Large intestine (tissue), 3 donors: ENCODE measurements at regions not wholly inside any gene's neighbourhood (a gene's known extent, or its start where the extent isn't known, plus 50 kb on each side); places are given as distances from the start of the nearest gene placed in this dataset.

Experiments
- DNase-seq, 2 donors: peaks; one replicate each; pipeline versions ENCODE4 v3.0.0 to v3.0.0-alpha.2; 2013
- H3K27ac ChIP-seq: one replicate; pipeline ENCODE4 v1.5.1; 2013; ENCODE audit warnings: low read length
- H3K27me3 ChIP-seq: 2 replicates; pipeline ENCODE4 v1.6.1; 2013; ENCODE audit warnings: low read length; ENCODE audit not compliant: control insufficient read depth, insufficient read depth
- H3K36me3 ChIP-seq: 2 replicates; pipeline ENCODE4 v1.6.1; 2013; ENCODE audit warnings: low read length; ENCODE audit not compliant: control insufficient read depth, insufficient read depth
- H3K4me1 ChIP-seq: one replicate; pipeline ENCODE4 v1.6.1; 2013; ENCODE audit warnings: low read length; ENCODE audit not compliant: control insufficient read depth, insufficient read depth
- H3K4me3 ChIP-seq: one replicate; pipeline ENCODE4 v1.5.1; 2013; ENCODE audit warnings: low read length
- H3K9me3 ChIP-seq: one replicate; pipeline ENCODE4 v1.6.1; 2013; ENCODE audit warnings: mild to moderate bottlenecking, low read depth, low read length, moderate library complexity; ENCODE audit not compliant: control insufficient read depth
- WGBS: methylation state at CpG from one replicate; pipeline ENCODE4 v1.1.5; 2013; ENCODE audit warnings: low lambda C conversion rate; ENCODE audit not compliant: insufficient coverage; 5-methylcytosine and 5-hydroxymethylcytosine counted together

- WGBS, result 89% methylated on average over 2 of the region's 6 CpGs
- H3K4me1 ChIP-seq, result no peaks in the 10 kb centered on the region
- no peak overlapping the region for H3K27ac ChIP-seq
- no peaks in the 10 kb centered on the region for H3K9me3 ChIP-seq
- H3K27me3 ChIP-seq, result peaks cover 2% of the 10 kb centered on the region
- DNase-seq, result no peak
- no peak overlapping the region for H3K4me3 ChIP-seq
- no peaks in the 10 kb centered on the region for H3K36me3 ChIP-seq
These were observed 58.4 kb upstream of the ARL8B start for GRCh38 chr3:5063724-5064123.

DNA sequence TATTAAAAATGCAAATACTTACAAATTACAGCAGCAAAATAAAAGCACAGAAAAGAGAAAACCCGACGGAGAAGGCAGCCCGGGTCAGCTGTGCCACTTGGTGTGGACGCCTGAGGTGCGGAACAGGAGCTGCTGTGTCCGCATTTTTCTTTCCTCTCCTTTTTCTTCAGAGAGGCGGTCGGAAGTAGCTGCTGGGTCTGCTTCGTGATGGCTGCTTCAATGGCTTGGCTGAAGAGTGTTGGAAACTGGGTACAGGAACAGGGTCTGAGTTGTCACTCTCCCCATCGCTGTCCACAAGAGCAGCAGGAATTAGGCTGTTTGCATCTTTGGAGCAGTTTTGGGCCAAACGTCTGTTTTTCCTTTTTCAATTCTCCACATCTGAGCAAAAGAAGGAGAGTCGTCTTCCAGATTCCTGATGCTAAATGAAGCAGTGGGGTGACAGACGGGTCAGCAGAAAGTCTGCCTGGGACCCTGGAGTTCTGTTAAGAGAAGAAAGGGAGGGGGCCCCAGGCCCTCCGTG, 53.5 kb upstream of the ARL8B start:
- no peak overlapping the region for H3K4me3 ChIP-seq
- H3K27me3 ChIP-seq, result peaks cover 9% of the 10 kb centered on the region
- H3K4me1 ChIP-seq, result no peaks in the 10 kb centered on the region
- no peaks in the 10 kb centered on the region for H3K9me3 ChIP-seq
- no CpG with 5 or more reads among the region's 14 CpGs for WGBS
- H3K36me3 ChIP-seq, result no peaks in the 10 kb centered on the region
- no peak for DNase-seq
- no peak overlapping the region for H3K27ac ChIP-seq

- Histone ChIP-seq H3K27ac (no peak overlapping the region), H3K27me3 (peaks cover 9% of the 10 kb centered on the region), H3K36me3 (no peaks in the 10 kb centered on the region), H3K4me3 (no peak overlapping the region), H3K4me1 (no peaks in the 10 kb centered on the region), H3K9me3 (no peaks in the 10 kb centered on the region)
- WGBS, result no CpG with 5 or more reads among the region's 2 CpGs
- no peak for DNase-seq
These were observed 52.5 kb upstream of the ARL8B start for GRCh38 chr3:5069627-5070026.

DNA sequence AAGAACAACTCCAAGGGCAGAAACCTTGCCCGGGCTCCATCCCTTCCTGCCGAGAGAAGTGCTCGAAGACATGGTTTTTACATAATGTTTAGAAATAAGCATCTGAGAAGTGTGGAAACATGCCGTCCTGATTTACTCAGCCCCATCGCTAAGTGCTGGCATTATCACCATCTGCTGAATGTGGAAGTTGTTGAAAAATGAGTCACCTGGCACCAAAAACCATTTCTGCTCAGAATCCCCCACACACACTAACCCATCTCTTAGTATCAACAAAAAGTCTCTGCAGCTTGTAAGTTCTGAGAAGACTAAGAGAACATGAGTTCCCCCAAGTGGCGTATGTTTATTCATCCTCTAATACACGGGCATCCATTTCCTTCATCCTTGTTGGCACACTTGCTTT, 51.0 kb upstream of the ARL8B start:
- no peak for DNase-seq
- Histone ChIP-seq H3K4me3 (no peak overlapping the region), H3K27me3 (peaks cover 9% of the 10 kb centered on the region), H3K4me1 (no peaks in the 10 kb centered on the region), H3K9me3 (no peaks in the 10 kb centered on the region), H3K27ac (no peak overlapping the region), H3K36me3 (no peaks in the 10 kb centered on the region)
- WGBS, result 50% methylated on average over 1 of the region's 7 CpGs

DNA sequence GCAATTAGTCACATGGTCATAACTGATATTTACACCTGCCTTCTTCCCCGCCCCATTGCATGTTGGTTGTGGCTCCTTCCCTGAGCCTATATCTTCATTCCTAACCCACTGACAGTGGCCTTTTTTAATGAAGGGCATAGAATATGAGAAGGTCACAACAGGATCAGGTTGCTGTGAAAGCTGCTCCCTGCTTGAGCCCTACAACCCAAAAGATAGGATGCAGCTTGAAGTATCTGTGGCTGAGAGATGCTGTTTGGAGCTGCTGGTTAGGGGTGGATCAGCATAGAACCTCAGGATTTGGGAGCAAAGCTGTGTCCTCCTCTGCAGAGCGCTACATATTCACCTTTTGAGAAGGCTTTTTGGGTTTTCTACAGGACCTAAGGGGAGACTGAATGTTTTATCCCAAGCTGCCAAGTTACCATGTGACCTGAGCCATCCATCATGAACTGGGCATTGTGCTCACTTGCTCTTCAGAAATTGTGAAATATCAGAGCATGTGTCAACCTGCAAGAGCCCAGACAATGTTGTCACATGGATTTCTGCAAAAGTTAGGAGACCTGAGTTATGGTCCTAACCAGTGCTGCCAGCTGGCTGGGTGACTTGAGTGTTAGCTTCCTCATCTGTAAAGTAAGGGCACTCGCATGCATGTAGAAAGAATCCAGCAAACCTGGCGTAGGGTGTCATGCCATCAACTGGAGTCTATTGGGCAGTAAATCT, 49.8 kb upstream of the ARL8B start:
- Histone ChIP-seq H3K36me3 (no peaks in the 10 kb centered on the region), H3K4me3 (no peak overlapping the region), H3K9me3 (no peaks in the 10 kb centered on the region), H3K4me1 (no peaks in the 10 kb centered on the region), H3K27me3 (peaks cover 9% of the 10 kb centered on the region), H3K27ac (no peak overlapping the region)
- DNase-seq, result no peak
- WGBS, result no CpG with 5 or more reads among the region's 4 CpGs
